Activated T-cell treated with anti-CD3 and anti-CD28 coated beads, Interleukin-2, amount 50 U/mL, for 4 hours (primary cell): ENCODE measurements at regions not wholly inside any gene's neighbourhood (a gene's known extent, or its start where the extent isn't known, plus 50 kb on each side); places are given as distances from the start of the nearest gene placed in this dataset.

Experiments used
- ATAC-seq, 2 donors: fragments of 200-7000 bp; cut with Tn5 transposase; one replicate each; pipeline ENCODE4 v1.10.0; 2021
- DNase-seq: peaks from one replicate; pipeline ENCODE4 v3.0.0-alpha.2; 2020
- H3K27me3 Mint-ChIP-seq: one replicate; pipeline ENCODE4 v1.8.0; 2021; ENCODE audit warnings: low read depth, mixed read lengths
- H3K36me3 Mint-ChIP-seq: one replicate; pipeline ENCODE4 v1.8.0; 2022; ENCODE audit warnings: mixed read lengths; ENCODE audit not compliant: insufficient read depth
- H3K4me1 Mint-ChIP-seq: one replicate; pipeline ENCODE4 v1.8.0; 2021; ENCODE audit warnings: low read depth, mixed read lengths
- H3K4me3 Mint-ChIP-seq: one replicate; pipeline ENCODE4 v1.8.0; 2021; ENCODE audit warnings: mild to moderate bottlenecking, moderate library complexity, mixed read lengths
- H3K9me3 Mint-ChIP-seq: one replicate; pipeline ENCODE4 v1.8.0; 2021; ENCODE audit warnings: mixed read lengths

DNA sequence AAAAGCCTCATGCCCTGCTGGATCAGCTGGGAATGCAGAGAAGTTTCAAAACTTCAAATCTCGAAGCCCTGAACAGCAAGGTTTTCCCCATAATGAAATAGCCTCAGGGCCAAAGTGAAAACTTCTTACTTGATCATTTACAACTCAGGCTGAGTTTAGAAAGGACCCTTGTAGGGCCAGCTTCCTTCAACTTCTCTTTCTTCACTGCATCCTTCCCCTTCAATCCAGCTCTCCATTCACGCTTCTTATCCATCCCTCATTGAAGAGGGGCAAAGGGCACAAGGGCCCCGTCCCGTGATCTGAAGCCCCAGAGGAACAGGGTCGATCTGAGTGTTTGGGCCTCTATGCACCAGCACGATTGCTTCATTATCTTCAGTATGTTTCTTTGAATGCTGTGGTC, 392.2 kb upstream of the CELF2 start:
- ATAC-seq: no peak
- no peaks in the 10 kb centered on the region for H3K9me3 Mint-ChIP-seq
- no peak overlapping the region for H3K4me3 Mint-ChIP-seq
- H3K27me3 Mint-ChIP-seq: peaks cover 8% of the 10 kb centered on the region
- no peaks in the 10 kb centered on the region for H3K36me3 Mint-ChIP-seq
- no peaks in the 10 kb centered on the region for H3K4me1 Mint-ChIP-seq
- no peak for DNase-seq

DNA sequence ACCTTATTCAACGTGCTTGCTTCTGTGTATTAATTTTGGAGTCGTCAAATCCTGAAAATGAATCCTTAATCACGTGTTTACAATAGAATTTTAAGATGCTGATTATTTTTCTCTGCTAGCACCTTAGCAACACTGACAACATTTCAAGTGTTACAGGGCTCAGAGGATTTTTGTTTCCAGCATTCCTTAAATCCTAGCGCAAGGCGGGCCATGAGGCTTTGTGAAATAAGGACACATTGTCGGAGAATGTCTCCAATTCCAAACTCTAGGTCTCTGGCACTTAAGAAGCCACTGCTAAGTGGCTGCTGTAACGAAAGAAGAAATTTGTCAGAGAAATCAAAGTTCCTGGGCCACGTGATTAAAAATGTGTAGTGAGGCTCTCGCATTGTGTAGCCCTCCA, 390.9 kb upstream of the CELF2 start:
- Mint-ChIP-seq H3K4me1 (no peaks in the 10 kb centered on the region), H3K9me3 (no peaks in the 10 kb centered on the region), H3K36me3 (no peaks in the 10 kb centered on the region), H3K4me3 (no peak overlapping the region), H3K27me3 (peaks cover 8% of the 10 kb centered on the region)
- DNase-seq (no peak), ATAC-seq (no peak)

DNA sequence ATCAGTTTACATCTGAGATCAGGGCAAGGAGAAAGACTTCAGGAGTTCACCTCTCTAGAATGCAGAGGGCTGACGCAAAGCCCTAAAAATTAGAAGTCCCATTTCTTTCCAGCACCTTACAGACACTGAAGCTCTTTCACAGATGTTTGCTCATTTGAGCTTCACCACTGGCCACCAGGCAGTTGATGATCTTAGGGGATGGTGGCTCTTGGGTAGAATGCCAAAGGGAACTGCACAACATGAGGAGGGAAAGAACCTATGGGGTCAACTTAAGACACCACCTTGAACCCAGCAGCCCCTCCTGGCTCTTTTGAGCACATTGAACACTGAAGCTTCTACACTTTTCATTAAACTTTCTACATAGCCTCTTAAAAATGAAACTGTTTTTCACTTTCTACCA, 390.3 kb upstream of the CELF2 start:
- H3K4me3 Mint-ChIP-seq: no peak overlapping the region
- no peaks in the 10 kb centered on the region for H3K36me3 Mint-ChIP-seq
- no peaks in the 10 kb centered on the region for H3K9me3 Mint-ChIP-seq
- no peaks in the 10 kb centered on the region for H3K4me1 Mint-ChIP-seq
- ATAC-seq (no peak), DNase-seq (no peak)
- peaks cover 8% of the 10 kb centered on the region for H3K27me3 Mint-ChIP-seq

DNA sequence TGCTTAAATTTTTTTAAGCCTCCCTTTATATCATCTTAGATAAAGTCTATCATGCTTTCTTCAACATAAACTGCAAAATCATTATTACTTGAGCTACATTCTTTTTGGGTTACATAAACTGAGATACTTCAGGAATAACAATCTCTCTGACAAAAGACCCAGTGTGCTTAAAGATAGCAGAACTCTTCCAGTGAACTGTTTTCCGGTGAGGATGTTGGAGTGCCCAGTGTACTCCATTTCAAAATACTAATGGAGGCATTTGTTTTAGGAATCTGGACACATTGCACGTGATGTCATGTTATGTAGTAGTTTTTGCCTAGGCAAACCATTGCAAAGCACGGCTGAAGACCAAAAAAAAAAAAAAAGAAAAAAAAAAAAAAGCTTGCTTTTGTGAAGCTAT, 388.2 kb upstream of the CELF2 start:
- no peaks in the 10 kb centered on the region for H3K4me1 Mint-ChIP-seq
- DNase-seq: no peak
- ATAC-seq: no peak
- H3K9me3 Mint-ChIP-seq: no peaks in the 10 kb centered on the region
- no peaks in the 10 kb centered on the region for H3K36me3 Mint-ChIP-seq
- H3K27me3 Mint-ChIP-seq: peaks cover 8% of the 10 kb centered on the region
- H3K4me3 Mint-ChIP-seq: no peak overlapping the region

DNA sequence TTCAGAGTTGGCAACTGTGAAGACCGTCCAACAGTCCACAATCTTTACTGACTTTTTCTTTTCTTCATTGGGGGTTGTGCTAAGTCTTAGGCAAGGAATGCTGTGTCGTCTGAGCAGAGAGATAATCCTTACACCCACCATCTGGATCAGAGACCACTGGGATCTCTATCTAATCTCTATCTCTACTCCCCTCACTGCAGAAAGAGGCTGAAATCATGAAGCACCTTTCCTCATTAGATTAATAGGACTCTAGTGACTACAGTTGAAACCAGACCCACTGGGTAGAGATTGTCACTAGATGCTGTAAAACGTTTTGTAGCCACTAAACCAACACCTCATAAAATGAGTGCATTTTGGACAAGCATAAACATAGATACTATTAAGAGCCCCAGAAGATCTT, 387.4 kb upstream of the CELF2 start:
- H3K36me3 Mint-ChIP-seq: no peaks in the 10 kb centered on the region
- ATAC-seq (no peak), DNase-seq (no peak)
- no peak overlapping the region for H3K4me3 Mint-ChIP-seq
- no peaks in the 10 kb centered on the region for H3K9me3 Mint-ChIP-seq
- no peaks in the 10 kb centered on the region for H3K4me1 Mint-ChIP-seq
- H3K27me3 Mint-ChIP-seq: peaks cover 11% of the 10 kb centered on the region

DNA sequence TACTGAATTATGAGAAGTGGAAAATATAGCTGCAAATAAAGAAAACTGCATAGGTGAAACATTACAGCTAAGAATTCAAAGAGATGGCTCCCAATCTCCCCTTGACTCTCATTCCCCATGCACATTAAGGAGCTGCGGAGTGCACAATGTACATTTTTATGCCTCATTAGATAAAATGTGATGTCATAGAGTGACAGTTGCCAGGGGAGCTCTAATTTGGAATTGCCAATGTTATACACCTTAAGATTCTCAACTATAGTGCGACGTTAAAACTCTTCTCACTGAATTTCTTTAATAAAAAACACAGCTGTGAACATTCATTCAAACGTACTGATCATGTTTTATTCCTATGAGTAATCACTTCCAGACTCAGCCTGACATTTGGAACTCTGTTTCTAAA, 386.9 kb upstream of the CELF2 start:
- Mint-ChIP-seq H3K36me3 (no peaks in the 10 kb centered on the region), H3K9me3 (no peaks in the 10 kb centered on the region), H3K4me1 (no peaks in the 10 kb centered on the region), H3K4me3 (no peak overlapping the region), H3K27me3 (peaks cover 11% of the 10 kb centered on the region)
- DNase-seq (no peak), ATAC-seq (no peak)

DNA sequence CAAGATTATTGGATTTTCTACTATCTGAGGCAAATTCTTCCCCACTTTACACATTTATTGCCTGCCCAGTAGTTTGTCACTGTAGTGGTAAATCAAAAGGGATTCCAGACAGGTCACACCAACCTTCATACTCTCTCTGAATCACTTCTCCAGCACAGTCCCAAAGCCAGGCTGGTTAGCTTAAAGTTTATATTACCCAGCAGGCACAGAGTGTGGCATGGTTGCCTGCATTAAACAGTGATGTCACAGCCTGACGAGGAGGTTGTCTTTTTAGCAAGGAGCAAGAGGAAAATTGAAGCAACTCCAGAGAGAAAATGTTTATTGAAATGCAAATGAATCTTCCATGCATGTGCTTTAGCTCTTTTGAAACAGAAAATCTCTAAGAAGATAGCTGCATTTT, 375.5 kb upstream of the CELF2 start:
- Mint-ChIP-seq H3K36me3 (no peaks in the 10 kb centered on the region), H3K27me3 (peaks cover 17% of the 10 kb centered on the region), H3K4me1 (no peaks in the 10 kb centered on the region), H3K4me3 (no peak overlapping the region), H3K9me3 (no peaks in the 10 kb centered on the region)
- ATAC-seq (no peak), DNase-seq (no peak)

DNA sequence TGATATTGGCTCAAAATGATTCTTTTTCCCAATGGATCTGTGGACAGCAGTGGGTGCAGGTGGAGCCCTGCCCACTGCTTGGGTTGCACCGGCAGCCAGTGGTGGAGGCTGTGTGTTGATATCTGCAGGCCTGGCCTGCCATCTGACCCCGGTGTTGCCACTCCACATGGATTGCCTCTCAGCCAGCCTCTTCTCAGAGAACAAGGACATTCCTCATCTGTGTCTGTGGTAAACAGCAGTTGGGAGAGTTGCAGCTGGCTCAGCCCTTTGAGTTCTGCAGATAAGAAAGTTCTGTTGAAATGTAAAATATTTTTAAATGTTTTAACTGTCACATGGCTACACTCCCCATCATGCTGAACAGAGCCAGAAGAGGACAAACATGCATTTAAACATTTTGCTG, 374.9 kb upstream of the CELF2 start:
- Mint-ChIP-seq H3K4me1 (no peaks in the 10 kb centered on the region), H3K36me3 (no peaks in the 10 kb centered on the region), H3K4me3 (no peak overlapping the region), H3K9me3 (no peaks in the 10 kb centered on the region), H3K27me3 (peaks cover 19% of the 10 kb centered on the region)
- DNase-seq (no peak), ATAC-seq (no peak)

DNA sequence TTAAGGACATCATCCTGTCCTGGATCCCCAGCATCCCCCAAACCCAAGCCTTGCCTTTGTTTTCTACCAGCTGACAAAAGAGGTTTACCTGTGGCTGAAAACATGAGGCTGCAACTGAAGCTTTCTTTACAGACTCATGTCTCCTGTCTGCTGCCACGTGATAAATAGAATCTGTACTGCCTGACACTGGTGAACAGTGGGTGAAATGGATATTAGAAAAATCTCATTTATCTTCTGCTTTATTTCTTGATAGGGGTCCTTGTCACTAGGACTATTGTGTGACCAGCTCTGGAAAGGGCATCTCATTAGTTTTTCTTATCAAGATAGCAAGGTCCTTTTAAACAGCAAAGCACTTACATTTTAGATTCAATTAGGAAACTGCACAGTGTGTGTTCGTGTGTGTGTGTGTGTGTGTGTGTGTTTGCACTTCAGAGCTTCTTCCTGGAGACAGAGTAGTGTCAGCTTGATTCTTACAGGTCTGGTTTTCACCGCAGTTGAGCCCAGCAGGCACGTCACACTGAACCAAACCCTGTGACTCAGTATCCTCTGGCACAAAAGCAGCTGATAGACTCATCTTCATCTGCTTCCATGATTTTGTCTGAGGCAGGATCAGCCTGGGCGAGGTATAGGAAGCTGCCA, 373.5 kb upstream of the CELF2 start:
- H3K27me3 Mint-ChIP-seq: peaks cover 19% of the 10 kb centered on the region
- ATAC-seq (no peak), DNase-seq (no peak)
- H3K36me3 Mint-ChIP-seq: no peaks in the 10 kb centered on the region
- no peaks in the 10 kb centered on the region for H3K4me1 Mint-ChIP-seq
- no peak overlapping the region for H3K4me3 Mint-ChIP-seq
- H3K9me3 Mint-ChIP-seq: no peaks in the 10 kb centered on the region

DNA sequence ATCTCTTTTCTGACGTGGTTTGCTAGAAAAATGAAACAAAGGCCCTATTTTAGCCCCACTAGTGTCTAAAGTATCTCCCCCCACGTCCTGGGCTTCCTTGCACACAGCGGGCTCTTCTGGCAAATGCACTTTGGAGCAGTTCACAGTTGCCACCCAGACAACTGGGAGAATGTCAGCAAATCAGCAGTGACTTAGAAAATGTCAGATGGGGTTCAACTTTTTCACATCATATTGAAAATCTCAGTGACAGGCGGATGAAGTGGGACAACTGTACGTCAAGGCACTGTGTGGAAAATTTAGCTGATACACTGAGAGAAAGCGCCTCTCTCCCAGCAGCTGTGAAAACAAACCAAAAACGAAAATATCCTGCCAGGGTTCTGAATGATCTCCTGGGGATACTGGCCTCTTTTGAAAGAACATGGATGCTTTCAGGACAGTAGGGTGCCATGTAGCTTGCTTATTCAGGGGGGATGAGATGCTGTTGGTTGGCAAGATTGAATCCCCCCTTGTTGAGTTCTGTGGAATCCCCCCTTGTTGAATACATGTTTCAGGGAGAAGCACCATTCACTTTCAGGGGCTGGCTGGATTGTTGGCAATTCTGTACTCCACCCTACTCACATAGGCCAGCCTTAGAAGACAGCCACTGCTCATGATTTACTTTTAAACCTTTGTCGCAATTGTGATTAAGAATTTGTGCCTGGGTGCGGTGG, 372.8 kb upstream of the CELF2 start:
- no peaks in the 10 kb centered on the region for H3K4me1 Mint-ChIP-seq
- H3K27me3 Mint-ChIP-seq: peaks cover 18% of the 10 kb centered on the region
- no peak overlapping the region for H3K4me3 Mint-ChIP-seq
- DNase-seq (no peak), ATAC-seq (no peak)
- H3K9me3 Mint-ChIP-seq: no peaks in the 10 kb centered on the region
- no peaks in the 10 kb centered on the region for H3K36me3 Mint-ChIP-seq

DNA sequence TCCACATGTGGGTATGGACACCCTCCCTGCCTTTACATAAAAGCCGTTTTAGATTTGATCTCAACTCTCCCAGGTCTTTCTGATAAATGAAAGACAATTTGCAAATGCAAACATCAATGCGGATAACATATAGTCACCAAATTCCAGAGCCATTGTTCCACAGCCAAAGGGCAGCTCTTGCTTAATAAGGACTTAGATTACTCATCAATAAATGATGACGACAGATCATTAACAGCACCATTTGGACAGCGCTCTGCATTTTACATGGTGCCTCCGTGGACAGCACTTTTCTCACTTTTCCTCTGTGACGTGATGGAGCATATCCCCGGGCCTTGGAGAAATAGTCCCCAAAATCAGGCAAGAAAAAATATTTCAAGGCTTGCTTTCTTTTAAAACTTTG, 370.3 kb upstream of the CELF2 start:
- no peaks in the 10 kb centered on the region for H3K36me3 Mint-ChIP-seq
- no peak for DNase-seq
- no peaks in the 10 kb centered on the region for H3K4me1 Mint-ChIP-seq
- H3K9me3 Mint-ChIP-seq: peaks cover 4% of the 10 kb centered on the region
- H3K4me3 Mint-ChIP-seq: no peak overlapping the region
- no peak for ATAC-seq
- peaks cover 15% of the 10 kb centered on the region for H3K27me3 Mint-ChIP-seq

DNA sequence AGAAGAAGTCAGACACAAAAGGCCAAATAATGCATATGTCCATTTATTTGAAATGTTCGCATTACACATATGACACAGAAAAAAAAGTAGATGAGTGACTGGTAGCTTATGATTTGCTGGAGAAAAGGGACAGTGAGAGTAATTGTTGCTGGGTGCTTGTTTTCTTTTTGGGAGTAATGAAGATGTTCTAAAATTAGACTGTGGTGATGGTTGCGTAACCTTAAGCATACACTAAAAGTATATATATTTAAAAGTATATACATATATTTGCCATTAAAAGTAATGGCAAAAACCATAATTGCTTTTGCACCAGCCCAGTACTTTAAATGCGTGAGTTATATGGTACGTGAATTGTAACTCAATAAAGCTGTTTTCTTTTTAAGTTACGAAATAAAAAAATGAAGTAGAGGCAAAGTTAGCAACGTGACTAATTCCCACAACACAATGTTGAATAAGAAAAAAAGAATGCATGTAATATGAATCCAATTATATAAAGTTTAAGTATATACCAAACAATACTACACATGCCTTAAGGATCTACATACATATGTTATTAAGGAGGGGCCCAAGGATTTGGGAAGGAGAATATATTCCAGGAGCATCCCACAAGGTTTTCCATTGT, 360.4 kb upstream of the CELF2 start:
- Mint-ChIP-seq H3K36me3 (no peaks in the 10 kb centered on the region), H3K4me1 (no peaks in the 10 kb centered on the region), H3K4me3 (no peak overlapping the region), H3K9me3 (peaks cover 3% of the 10 kb centered on the region), H3K27me3 (peaks cover 4% of the 10 kb centered on the region)
- DNase-seq: no peak
- no peak for ATAC-seq

DNA sequence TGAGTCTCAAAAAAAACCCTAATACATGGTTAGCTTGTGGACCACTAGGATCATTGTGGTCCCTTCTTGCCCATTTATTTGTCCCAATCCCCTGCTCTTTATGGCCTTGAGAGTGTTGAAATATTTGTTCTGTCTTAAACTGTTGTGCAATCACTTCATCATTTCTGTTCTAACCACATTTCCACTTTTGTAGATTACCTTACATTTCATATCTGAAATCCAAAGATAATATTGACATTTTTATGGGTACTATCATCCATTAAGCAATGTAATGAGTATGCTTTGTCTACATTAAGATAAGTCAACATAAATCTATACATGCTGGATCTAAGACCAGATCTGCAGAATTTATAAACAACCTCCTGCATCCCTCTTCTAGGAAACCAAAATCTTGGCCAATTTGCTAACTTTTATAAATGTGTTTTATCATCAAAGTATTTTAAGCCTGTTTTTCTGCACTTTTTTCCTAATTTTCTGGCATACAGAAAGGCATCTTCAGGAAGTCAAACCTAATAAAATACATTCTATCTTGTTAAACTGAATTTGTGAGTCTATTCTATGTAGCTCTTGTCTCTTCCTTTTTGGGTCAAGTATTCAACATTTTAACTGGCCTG, 359.4 kb upstream of the CELF2 start:
- no peak overlapping the region for H3K4me3 Mint-ChIP-seq

DNA sequence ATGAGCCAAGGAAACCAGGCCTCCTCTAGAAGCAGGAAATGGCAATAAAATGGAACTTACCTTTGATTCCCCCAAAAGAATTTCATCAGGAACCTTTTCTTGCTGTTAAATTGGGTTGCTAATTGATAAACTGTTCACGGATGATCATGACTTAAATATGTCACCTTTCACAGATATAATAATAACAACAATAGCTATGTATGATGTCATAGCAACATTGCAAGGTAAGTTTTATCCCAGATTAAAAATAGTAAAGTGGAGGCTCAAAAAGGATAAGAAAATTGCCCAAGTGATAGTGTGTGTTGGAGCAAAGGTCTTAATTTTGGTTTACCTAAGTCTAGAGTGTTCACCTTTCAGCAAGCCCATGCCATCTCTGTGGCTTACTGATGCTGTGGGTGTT, 357.6 kb upstream of the CELF2 start:
- Mint-ChIP-seq H3K4me3 (no peak overlapping the region), H3K9me3 (no peaks in the 10 kb centered on the region), H3K4me1 (no peaks in the 10 kb centered on the region), H3K36me3 (no peaks in the 10 kb centered on the region), H3K27me3 (peaks cover 2% of the 10 kb centered on the region)
- DNase-seq: no peak
- ATAC-seq: no peak

More for the DNA sequence above, 359.4 kb upstream of the CELF2 start:
- DNase-seq (no peak), ATAC-seq (no peak)
- peaks cover 2% of the 10 kb centered on the region for H3K27me3 Mint-ChIP-seq
- no peaks in the 10 kb centered on the region for H3K36me3 Mint-ChIP-seq
- H3K9me3 Mint-ChIP-seq: no peaks in the 10 kb centered on the region
- H3K4me1 Mint-ChIP-seq: no peaks in the 10 kb centered on the region

DNA sequence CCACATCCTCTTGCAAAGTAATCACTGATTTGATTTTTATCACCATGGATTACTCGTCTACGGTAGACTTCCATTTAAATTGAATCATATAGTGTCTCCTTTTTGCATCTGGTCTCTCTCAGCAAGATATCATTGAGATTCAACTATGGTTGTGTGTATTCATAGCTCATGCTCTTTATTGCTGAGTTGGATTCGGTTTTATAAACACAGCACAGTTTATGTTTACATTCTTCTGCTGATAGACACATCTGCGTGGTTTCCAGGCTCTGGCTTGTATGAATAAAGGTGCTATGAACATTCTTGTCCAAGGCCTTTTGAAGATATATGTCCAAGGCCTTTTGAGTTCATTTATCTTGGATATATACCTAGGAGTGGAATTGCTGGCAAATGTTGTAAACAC, 356.5 kb upstream of the CELF2 start:
- no peak for ATAC-seq
- H3K36me3 Mint-ChIP-seq: no peaks in the 10 kb centered on the region
- no peaks in the 10 kb centered on the region for H3K9me3 Mint-ChIP-seq
- no peak for DNase-seq
- no peaks in the 10 kb centered on the region for H3K4me1 Mint-ChIP-seq
- peaks cover 2% of the 10 kb centered on the region for H3K27me3 Mint-ChIP-seq
- no peak overlapping the region for H3K4me3 Mint-ChIP-seq
